GM12878 (cell line): ENCODE measurements at regions not wholly inside any gene's neighbourhood (a gene's known extent, or its start where the extent isn't known, plus 50 kb on each side); places are given as distances from the start of the nearest gene placed in this dataset.

Experiments
- EZH2 ChIP-seq: IDR thresholded peaks from 2 replicates; pipeline ENCODE4 v1.6.1; 2012; ENCODE audit warnings: low read depth, mild to moderate bottlenecking, control low read depth, inconsistent platforms, low read length, borderline replicate concordance; ENCODE audit not compliant: control insufficient read depth
- PBX3 ChIP-seq: IDR thresholded peaks from 2 replicates; pipeline ENCODE4 v1.6.1; 2011; ENCODE audit warnings: mild to moderate bottlenecking, low read depth, low read length, moderate library complexity; ENCODE audit not compliant: insufficient replicate concordance
- SIX5 ChIP-seq: IDR thresholded peaks from 2 replicates; pipeline ENCODE4 v1.6.1; 2011; ENCODE audit warnings: mild to moderate bottlenecking, low read depth, low read length, moderate library complexity; ENCODE audit not compliant: severe bottlenecking
- SRF ChIP-seq, 2 experiments: IDR thresholded peaks; 2 replicates each; pipeline ENCODE4 v1.6.1; 2011; ENCODE audit warnings: low read depth in 2 of 2, low read length in 2 of 2, mild to moderate bottlenecking in 1 of 2, moderate library complexity in 1 of 2

DNA sequence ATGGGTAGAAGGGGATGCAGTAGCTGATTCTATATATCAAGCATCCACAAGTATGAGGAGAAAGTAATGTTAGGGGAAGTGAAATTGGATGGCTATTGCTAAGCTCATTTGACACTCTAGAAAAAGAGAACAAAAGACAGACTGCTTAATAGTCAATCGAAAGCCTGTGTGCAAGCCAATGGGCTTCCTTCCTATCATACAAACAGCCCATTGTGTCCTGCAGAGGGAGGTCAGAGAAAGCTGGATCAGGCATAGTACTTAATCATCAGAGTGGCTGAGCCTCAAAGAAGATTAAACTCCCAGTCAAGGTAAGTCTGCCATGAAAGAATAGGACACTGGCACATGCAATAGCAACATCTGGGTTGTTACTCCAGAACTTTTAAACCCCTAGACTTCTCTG, 50.9 kb upstream of the PGR start (continued):
- TF ChIP-seq PBX3: no peak
- no peak for TF ChIP-seq SRF (IDR thresholded peaks at IDR 0.05; ENCODE audit: low read depth in 2 of 2, low read length in 2 of 2)
- no peak for TF ChIP-seq SIX5
- TF ChIP-seq EZH2: no peak
